ENCODE measurements at regions not wholly inside any gene's neighbourhood (a gene's known extent, or its start where the extent isn't known, plus 50 kb on each side); places are given as distances from the start of the nearest gene placed in this dataset.
"Not testable (repeated sequence)": the region's sequence is repeated elsewhere in the genome, so short reads cannot be mapped to it uniquely, and the experiment has no call there.

DNA sequence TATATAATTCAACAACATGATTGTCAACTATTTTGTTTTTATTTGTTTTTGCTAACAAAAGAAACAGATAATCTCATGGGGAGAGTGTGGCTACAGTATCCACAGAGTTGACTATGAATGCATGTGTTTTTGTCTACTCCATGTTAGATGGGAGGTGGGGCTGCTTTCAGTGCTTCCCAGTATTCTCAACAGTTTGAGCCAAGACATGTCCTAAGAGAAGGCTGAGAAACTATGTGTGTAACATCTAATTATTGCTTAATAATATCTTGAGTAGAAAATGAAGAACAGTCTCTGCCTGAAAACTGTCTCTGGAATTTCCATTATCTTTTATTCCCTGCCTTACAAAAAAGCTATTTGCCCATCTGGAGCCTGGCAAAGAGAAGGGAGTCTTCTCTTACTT, 178.8 kb upstream of the MMADHC start:
- DNase-seq, result no peak

DNA sequence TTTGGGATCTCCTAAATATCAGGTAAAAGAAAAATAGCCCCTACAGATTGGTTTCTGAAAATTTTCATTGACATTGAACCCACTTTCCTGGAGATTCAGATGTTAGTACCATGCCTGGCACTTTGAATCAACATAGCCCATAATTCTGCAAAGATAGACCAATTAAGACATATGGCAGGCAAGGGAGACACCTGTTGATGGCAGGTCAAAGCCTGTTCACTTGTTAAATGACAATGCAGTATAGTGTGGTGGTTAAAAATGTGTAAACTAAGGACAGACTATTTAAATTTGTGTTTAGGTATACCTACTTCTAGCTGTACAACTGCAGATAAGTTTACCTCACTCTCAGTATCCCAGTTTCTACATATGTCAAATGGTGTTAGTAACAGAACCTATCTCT, 178.1 kb upstream of the MMADHC start:
- peak; percentile 28 for DNase-seq

DNA sequence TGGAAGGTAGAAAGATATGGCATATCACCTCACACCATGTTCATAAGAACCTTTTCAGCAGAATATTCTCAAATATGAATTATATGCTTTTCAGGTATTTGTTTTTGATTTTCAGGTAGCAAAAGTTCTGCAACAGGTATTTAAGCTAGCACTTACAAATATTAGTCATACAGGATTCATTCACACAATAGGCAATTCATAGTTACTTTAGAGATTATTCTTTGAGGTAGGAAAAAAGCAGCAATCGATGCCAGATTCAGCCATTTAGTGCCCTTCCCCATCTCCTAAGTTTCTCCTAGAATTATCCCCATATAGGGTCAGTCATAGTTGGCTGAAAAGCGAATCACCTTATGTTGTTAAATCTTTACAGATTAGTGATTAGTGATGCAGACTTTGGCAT, 177.4 kb upstream of the MMADHC start:
- DNase-seq, result no peak

DNA sequence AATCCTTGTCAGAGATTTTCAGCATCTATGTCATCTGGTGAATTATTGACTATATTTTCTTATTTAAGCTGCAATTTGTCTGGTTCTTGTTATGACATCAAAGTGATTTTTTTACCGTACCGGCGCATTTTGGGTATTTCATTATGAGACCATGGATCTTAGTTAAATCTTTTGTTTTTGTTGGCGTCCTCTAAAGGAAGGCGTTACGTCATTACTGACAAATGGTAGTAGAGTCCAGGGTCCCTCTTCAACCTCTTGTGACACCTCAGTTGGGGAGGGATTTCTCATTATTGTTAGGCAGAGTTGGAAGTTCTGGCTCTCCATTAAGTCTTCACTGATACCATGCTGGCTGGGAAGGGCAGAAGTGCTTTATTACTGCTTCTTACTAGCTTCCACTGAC, 175.8 kb upstream of the MMADHC start:
- DNase-seq, result no peak

DNA sequence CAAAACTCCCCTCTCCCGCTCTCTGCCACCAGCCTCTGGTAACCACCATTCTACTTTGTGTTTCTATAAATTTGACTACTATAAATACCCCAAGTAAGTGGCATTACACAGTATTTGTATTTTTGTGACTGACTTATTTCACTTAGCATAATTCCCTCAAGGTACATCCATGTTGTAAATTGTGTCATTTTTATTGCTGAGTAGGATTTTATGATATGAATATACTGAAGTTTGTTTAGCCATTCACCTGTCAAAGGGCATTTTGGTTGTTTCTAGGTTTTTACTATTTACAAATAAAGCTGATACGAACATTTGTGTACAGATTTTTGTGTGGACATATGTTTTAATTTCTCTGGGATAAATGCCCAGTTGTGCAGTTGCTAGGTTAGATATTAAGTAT, 174.0 kb upstream of the MMADHC start:
- no peak for DNase-seq

DNA sequence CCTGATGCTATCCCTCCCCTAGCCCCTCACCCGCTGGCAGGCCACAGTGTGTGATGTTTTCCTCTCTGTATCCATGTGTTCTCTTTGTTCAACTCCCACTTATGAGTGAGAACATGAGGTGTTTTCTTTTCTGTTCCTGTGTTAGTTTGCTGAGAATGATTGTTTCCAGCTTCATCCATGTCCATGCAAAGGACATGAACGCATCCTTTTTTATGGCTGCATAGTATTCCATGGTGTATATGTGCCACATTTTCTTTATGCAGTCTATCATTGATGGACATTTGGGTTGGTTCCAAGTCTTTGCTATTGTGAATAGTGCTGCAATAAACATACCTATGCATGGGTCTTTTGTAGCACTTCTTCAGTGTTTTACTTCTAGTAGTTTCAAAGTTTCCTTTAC, 171.8 kb upstream of the MMADHC start:
- not testable (repeated sequence) for DNase-seq

DNA sequence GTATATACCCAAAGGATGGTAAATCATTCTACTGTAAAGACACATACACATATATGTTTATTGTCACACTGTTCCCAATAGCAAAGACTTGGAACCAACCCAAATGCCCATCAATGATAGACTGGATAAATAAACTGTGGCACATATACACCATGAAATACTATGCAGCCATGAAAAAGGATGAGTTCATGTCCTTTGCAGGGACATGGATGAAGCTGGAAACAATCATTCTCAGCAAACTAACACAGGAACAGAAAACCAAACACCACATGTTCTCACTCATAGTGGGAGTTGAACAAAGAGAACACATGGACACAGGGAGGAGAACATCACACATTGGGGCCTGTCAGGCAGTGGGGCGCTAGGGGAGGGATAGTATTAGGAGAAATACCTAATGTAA, 167.1 kb upstream of the MMADHC start:
- not testable (repeated sequence) for DNase-seq

DNA sequence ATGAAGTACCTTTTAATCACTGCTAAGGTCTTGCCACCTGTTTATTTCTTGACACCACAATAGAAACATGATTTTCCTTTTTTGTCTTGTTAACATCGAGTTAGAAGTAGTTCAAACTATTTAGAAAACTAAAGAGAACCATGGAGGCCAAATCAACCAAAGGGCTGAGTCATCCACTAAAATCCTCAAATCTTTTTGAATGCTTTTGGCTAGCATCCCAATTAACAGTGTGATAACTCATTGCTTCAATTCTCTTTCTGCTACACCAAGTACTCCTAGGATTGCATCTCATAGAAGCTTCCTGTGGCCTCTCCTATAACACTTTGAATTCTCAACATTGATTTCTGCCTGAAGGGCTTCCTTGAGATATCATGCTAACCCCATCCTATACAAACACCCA, 159.9 kb upstream of the MMADHC start:
- no peak for DNase-seq

DNA sequence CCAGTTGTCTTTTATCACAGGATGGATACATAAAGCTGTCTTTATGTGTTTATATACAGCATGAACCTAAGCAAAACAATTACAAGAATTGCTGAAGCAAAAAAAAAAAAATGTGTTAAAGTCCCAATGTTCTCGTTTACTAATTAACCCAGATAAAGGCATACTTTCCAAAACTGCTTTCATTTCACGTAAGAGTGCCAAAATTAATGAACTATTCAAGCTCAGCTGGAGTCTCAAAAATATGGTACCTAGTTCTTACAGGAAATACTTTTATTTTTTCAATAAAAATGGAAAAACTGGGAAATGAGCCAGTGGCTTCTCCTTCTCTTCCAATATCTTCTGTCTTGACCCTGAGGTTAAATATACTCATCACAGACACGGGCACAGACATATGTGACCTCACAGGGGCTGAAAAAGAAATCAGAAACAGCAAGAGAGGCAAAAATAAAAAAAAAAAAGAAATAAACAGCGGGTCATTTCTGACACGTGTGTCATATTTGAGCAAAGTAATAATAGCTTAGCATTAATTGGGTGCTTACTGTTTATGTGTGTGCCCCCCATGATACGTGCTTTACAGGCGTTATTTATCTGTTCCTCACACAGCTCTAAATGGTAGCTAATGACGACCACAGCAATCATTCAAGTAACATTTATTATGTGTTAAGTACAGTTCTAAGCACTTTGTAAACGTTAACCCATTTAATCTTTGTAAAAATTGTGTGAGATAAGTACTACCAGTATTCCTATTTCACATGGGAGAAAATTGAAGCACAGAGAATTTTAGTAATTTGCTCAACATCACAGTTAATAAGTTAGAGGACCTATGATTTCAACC, 158.0 kb upstream of the MMADHC start:
- DNase-seq, result no peak

DNA sequence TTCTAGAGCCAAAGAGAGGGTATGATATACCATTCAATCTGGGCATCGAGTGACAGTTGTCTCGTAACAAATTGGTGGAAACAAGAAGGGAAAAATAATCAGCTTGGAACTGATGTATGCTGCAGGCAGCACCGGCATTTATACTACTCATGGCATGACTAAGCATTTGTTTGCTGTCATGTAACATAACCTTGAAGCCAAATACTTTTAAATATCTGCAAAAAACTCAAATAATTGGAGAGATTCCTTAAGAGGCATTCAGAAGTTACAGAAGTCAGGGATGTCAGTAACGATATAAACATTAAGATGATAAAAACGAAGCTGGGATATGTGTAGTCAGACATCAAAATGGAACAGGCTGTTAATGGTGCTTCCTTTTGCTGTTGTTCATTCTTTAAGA, 157.3 kb upstream of the MMADHC start:
- DNase-seq, result no peak

DNA sequence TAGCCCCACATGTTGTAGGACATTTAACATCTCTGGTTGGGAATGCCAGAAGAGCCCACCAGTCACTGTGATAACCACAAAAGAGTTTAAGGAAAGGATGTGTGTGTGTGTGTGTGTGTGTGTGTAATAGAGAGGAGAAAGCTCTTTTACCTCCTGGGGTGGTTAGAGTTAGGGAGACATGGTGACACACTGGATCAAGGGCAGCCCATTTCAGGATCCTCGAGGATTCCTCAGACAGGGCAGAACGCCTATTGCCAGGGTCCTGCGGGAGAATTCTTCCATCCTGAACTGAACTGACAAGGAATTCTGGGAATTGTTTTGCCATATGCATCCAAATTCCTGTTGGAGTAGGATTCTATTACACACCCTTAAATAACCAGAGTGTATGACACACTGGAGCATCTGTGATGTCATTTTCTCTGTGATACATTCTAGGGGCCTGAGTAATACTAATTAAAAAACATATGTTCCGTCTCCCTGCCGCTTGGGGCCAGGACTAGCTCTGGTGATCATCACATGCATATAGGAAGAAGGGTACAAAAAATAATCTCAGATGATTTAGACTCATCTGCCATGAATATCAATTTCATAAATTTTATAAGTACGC, 156.4 kb upstream of the MMADHC start:
- peak; percentile 35 for DNase-seq

DNA sequence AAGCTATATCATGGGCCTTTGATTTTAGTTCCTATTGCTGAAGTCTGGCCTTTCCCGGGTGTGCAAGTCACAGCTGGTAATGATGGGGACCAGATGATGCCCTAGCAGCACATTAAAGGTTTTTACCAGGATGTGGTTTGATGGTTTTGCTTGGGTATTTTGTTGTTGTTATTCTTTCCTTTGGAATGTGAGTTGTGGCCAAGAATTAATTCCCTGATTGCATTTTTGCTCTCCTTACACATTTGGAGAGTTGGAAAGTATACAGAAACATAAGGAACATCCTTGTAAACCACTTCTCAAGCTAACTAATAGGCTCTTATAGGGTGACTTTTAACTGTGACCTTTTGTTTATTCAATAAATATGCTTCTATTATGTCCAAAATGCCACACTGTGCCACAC, 154.1 kb upstream of the MMADHC start:
- no peak for DNase-seq

DNA sequence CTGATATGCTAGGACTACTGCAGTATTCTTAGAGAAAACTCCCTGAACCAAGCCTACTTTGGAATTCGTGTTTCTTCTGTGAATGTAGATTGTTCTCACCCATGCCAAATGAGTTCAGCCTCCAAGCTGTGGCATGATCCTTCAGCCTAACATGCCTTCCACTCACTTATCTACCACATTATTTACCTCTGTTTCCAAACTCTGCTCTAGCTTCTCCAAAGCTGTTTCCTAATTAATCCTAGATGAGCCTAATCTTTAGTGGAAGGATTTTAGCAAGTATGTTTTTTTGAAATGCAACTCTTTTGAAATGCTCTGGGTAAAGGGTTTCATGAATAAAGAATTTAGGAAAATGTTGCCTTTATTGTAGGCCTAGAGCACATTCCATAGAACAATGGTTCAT, 152.9 kb upstream of the MMADHC start:
- no peak for DNase-seq

DNA sequence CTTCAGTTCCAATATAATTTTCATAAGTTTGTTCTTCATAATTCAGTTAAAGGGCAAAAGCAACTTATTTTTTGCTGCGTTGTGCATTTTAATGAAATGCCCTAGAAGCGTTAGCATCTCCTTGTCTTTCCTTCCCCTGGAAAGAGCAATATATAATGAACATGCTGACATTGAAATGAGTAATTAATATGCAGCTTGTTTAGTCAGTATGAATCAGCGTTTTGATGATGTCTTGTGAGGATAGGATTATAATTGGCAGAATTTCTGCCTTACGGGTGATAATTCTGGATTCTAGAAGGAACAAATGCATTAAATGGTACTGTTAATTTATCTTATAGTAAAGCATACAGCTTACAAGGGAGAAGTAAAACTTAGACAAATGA, 152.3 kb upstream of the MMADHC start:
- DNase-seq, result no peak

DNA sequence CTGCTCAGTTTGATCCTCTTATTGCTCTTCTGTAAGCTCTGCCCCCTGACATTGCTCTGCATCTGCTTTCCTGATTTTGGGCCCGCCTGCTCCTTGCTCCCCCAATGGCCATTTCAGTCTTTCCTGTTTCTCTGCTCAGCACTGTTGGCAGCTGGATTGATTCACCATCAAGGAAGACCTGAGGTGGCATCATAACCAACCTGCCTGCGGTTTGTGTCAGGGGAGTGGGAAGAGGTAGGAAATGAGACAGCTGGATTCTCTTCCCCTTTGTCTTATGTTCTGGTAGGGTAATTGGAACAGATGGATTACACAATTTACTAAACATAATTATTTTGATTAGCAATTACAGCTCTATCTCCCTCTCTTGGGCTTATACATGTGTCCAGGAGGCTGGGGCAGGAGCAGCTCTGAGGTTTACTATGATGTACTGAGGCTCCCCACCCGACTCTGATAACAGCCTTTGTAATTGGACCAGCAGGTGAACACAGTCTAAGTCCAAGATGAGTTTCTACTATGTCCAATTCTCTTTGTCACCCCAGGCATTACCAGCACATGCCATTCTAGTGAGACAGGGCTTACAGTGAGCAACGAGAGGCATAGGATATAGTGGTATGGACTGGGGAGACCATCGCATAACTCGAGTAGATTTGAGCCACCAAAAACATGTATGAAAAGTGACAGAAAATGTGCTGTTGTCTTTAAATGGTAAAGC, 151.8 kb upstream of the MMADHC start:
- no peak for DNase-seq

DNA sequence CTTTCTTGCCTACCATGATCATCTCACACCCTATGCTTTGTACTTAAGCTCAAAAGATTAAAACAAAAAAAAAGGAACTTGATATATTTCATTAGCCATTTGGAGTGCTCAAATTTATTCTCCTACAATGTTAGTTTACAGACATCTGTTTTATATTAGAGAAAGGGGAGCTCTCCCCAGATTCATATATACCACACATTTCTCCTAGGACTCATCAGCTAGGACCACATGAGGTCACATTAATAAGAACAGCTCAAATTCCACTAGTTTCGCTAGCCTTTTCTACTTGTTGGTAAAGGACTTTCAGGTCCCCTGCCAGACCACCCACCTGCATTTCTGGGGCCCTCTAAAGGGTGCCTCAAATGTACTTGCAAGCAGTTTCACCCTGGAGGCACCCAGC, 151.2 kb upstream of the MMADHC start:
- no peak for DNase-seq

DNA sequence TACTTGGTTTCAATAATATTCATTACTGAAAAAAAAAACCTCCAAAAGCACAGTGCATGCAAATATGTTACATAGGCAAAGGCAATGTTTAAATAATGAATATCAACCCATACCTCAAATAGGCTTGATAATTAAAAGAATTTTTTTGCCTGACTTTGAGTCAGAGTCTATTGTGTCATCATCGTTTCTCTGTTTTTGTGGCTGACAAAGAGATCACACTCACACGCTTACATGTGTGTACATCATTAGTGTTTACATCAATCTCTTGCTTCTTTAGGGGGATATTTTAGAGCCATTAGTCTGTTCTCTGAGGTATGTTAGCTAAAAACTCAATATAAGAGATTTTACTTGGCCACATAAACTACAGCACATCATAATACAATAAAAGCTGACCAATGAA, 150.3 kb upstream of the MMADHC start:
- no peak for DNase-seq

DNA sequence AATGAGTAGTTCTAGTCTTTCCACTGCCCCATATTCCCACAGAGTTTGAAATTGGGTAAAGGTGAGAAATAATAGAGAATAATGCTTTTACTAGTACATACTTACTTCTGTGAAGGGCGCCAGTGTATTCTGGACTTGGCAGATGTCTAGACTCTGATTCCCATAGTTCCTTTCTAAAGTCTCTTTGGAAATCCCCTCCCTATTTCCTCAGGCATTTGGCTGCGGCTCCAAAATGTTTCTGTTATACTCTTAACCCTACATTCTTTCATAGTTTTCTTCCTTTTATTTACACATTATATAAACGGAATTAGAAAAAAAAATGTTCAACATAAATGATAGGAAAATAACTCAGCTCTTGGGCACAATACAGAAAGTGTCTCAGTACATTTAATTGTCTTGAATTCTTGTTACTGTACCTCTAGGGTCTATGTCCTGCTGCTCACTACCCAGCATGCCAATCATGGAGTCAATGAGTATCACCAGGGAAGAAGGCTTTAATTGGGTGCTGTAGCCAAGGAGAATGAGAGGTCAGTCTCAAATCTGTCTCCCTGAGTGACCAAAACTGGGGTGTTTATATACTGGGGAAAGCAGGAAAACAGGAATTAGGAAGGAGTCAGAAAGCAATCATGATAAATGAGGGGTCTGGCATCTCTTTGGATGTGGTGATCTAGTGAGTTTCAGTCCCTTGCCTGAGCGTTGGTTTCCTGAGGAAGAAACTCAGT, 147.8 kb upstream of the MMADHC start:
- no peak for DNase-seq

DNA sequence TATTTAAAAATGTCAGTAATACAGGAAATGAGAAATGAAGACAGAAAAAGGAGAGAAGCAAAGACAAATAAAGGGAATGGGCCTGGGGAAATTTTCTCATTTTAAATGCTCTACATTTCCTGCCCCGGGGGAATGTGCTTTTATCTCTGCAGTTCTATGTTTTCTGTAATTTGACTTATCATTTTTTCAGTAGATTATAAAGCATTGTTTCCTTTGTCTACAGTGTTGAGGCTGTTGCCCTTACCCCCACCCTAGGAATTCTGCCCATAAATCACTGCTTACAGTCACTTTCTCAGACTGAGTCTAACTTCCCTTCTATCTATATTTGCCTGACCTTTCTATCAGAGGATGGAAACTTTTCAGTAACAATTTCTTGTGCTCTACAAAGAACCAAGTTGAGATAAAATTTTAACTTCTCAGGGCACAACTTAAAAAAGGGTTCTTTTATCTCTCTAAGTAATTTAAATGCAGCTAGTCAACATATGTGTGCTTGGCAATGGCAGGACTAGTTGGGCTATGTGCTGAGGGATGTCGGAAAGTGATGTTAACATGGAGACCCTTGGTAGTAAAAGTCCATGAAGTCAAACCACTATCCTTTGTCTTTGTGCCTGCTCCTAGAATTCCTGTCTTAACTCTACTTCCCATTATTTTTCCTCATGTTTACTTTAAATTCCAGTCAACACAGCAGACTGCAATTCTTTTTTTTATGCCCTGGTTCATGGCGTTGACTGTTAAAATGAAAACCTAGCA, 146.5 kb upstream of the MMADHC start:
- DNase-seq, result no peak

DNA sequence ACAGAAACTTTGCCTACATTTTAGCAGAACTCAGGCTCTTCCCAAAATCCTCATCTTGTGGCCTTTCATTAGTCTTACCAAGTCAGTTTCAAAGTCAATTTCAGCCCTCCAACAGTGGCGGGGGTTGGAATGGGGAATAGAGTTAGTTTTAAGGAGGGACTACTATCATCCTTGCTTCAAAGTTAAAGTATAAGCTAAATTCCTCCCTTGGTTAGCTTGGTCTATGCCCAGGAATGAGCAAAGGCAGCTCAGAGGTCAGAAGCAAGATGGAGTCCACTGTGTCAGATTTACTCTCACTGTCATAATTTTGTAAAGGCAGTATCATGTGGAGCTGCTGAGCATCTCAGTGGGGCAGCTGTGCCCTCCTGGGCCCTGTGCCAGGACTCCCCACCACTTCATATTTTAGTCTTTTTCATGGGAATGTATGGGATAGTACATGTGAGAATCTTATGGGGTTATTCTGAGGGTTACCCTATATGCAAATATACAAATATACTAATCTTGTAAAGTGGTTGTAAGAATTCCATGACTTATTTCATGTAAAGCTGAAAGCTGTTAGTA, 145.2 kb upstream of the MMADHC start:
- DNase-seq, result no peak

DNA sequence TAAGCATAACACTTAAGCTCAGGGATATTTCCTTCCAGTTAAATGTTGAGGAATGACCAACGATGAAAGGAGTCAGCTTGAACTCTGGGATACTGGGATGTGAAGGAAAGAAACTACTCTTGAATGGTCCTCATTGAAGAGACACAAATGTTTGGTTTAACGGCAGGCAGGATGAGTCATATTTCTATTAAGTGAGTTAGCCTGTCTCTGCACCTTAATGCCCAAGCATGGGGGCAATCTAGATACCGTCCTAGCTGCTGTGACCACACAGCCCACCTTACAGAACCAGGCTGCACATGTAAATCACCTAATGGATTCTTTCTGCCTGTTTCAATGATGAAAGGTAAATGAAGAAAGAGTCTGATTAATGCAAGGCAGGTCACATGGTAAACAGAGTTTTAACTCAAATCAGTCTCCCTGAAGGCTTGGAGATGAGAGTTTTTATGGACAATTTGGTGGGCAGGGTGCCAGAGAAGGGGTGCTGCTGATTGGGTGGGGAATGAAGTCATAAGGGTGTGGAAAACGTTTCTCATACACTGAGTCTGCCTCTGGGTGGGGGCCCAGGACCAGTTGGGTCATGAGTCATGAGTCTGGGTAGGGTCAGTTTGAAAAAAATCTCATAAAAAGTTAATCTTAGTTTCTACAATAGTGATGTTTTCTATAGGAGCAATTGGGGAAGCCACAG, 144.6 kb upstream of the MMADHC start:
- no peak for DNase-seq

DNA sequence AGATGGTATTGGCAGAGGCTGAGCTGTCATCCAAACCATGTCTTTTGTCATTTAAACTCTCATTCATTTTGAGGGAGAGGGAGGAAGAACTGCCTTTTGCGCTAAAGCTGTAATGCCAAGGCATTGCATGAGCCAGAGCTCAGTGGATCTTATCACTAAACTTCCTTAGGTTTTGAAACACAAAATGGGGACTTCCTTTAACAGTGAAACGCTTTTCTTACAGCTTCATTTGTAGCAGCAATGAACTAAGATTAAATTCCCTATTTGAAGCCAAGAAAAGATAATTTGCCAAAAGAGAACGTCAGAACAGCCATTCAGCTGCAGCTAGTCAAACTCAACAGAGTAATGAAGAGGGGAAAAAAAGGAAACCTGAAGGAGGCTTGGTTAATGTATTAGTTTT, 143.5 kb upstream of the MMADHC start:
- no peak for DNase-seq

All from NCI-H2171 (cell line).